Head of caudate nucleus (tissue), 42 donors: ENCODE measurements at regions not wholly inside any gene's neighbourhood (a gene's known extent, or its start where the extent isn't known, plus 50 kb on each side); places are given as distances from the start of the nearest gene placed in this dataset.

Source experiments
- DNase-seq, 42 donors: peaks; one replicate each; pipeline versions ENCODE4 v3.0.0 to v3.0.0-alpha.2; 2020 to 2021; ENCODE audit warnings: mixed read lengths in 7 of 42
- intact Hi-C: fragments of 100-400 bp; cut with DNase I; formaldehyde crosslinking; loops from one replicate; pipeline ENCODE4 v1.15.0; 2022

DNA sequence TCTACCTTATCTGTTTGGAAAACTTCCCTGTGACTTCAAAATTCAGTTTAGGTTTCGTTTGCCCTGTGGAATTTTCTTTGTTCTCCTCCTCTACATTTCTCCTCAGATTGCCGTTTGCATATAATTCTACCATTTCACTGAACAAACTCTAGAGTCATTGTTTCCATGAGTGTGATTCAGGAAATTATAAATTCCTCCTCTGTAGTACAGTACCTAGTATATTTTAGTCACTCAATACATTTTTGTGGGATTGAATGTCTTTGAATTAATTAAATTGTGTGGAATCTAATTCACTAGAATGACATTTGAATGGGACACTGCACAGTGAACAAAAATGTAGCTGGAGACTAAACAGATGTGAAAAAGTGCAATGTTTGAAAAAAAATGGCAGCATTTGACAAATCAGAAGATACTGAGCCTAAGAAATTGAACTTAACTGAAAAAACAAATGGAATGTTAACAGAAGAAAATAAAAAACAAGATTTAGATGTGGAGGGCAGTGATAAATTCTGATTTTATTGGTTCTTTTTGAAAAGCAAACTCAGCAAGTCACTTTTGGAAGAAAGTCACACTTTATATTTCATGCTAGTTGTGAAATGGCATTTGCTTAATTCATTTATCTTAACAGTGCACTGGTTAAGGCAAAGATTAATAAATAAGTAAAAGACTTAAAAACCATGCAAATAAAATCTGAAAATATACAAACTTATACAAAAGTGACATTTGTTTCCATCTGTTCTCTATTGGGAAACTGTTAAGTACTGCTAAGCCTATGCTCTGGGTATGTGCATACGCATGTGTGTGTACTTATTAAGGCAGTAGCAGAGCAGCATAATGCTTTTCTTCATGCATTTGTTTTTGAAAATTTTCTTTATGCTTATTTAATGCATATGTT, 512.3 kb downstream of the FAT4 start:
- intact Hi-C loops, result no loop called here
- DNase-seq, result no peak

DNA sequence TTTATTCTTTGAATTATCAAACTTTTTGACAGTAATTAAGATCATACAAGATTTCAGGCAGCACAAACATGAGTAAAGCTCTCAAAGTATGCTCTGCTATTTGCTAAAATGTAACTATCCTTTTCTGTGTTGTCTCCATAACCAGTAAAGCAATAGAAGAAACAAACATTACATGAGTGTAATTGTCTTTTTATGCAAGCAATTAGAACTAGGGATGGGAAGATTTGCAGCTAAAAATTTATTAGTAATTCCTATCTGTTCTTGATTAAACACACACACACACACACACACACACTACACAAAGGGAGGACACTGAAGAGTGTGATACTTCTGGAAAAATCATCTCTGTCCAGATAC, 512.9 kb downstream of the FAT4 start:
- intact Hi-C loops, result no loop called here
- DNase-seq, result no peak

DNA sequence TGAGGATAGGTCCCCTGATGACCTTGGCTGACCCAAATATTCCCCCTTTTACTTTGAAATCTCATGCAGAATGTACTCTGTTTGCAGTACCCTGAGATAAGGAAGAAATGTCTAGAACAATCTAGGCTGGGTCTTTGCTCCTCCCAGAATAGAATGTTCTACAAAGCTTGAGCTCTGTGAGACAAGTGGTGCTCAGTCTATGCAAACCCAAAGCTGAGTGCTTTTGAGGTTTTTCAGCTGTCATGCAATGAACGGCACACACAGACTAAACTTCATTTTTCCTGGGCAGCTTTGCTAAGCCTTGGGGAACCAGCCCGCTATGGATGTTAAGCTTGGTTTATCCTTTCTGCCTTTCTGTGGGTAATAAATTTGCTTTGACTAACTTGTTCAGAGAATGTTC, 513.6 kb downstream of the FAT4 start:
- no peak for DNase-seq
- intact Hi-C loops, result no loop called here

DNA sequence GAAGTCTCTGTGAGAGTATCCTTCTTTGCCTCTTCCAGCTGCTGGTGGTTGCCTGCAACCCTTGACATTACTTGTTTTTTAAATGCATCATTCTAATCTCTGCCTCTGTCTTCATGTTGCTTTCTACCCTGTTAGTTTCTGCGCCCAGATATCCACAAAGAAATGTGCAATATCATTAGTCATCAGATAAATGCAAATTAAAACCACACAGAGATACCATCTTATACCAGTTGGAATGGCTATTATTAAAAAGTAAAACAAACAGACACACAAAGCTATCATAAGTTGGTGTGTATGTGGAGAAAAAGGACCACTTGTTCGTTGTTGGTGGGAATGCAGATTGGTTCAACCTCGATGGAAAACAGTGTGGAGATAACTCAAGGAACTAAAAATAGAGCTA, 517.4 kb downstream of the FAT4 start:
- intact Hi-C loops, result no loop called here
- no peak for DNase-seq

DNA sequence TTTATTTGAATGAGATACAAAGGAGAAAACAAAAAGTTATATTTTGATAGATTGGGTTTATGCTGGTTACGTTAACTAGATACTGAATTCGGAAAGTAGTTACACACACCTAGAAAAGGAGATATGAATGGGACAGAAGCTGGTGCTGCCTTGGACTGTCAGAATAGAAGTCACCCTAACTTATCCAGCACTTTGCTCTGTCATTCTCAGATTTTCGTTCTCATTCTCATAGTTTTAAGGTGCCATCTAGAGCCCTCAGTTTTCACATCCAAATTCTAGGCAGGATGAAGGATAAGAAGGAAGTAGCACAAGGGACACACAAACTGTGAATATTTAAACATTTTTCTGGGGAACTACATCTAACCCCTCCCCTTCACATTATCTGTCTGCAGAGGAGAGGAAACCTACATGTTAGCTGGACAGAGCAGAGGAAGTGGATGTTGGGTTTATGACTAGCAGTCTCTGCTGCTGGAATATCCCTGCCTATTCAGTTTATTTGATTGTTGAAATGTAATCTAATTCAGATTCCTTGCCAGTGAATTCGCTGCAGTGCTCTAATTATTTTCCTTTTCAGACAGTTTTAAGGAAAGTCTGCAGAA, 521.9 kb downstream of the FAT4 start:
- intact Hi-C loops, result no loop called here
- no peak for DNase-seq

DNA sequence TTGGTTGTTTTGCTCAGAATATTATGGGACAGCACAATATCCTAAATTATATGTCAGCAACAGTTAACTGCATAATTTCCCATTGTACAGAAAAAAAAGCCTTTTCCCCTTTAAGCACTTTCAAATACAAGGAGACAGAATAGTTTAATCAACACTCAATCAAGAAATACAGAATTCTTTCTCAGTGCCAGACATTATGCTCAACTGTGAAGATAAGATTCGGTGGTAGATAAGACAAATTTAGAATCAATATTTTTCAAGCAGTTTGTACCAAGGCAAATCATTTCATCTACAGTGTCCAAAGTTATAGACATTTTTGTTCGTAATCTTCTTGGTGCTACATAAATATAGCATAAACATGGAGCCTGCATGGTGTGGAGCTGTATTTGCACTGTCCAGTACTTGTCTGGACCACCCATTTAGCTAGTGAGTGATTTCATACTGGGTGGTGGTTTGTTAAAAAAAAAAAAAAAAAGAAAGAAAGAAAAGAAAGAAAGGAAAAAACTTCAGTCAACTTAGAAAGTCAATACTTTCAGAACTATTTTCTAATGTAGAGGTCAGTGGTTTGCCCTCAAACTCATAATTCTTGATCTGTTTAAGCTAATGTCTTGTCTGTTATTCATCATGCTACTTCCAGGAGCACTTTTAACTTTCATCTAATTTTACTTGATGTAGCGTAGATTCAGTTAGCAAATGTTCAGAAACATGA, 522.9 kb downstream of the FAT4 start:
- DNase-seq, result no peak
- intact Hi-C loops, result no loop called here

DNA sequence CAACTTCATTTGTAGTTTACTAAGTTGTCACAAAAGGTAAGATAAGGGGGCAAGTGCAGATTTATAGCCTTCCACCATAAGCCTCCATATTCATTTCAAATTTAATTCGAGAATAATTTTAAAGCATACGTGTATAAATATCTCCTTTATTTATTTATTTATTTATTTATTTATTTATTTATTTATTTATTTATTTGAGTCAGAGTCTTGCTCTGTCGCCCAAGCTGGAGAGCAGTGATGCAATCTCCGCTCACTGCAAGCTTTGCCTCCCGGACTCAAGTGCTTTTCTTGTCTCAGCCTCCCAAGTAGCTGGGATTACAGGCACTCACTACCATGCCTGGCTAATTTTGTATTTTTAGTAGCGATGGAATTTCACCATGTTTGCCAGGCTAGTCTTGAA, 523.4 kb downstream of the FAT4 start:
- DNase-seq, result no peak
- intact Hi-C loops, result no loop called here

DNA sequence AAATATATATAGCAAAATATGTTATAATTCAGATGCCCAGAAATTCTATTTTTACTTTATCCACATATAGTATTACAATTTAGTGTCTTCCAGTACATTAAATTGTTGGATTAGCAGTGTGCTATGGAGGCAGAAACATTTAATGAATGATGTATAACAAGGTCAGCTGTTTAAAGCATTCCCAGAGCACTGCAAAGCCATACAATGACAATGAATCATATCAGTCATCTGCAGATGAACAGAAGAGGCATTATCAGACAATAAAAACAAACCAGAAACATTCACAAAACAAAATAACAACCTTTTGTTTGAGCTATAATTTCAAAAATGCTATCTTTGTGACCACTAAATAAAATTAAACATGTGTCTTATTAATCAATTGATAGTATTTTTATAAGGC, 524.2 kb downstream of the FAT4 start:
- no peak for DNase-seq
- intact Hi-C loops, result no loop called here

DNA sequence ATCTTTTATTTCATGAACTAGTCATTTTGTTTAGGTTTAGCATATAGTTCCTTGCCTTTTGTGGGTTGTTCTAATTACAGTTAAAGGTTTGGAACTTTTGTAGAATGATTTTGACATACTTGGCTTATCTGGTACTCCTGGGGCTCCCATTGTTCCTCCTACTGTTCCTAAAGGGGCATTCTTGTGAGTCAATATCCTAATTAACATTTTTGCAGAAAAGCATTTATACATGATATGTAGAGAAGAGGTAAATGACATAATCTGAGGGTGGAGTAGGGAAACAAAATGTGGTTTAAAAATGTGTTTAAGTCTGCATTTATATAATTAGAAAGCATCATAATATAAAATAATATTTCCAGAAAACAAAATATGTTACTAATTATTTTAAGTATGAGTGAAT, 529.2 kb downstream of the FAT4 start:
- intact Hi-C loops, result no loop called here

DNA sequence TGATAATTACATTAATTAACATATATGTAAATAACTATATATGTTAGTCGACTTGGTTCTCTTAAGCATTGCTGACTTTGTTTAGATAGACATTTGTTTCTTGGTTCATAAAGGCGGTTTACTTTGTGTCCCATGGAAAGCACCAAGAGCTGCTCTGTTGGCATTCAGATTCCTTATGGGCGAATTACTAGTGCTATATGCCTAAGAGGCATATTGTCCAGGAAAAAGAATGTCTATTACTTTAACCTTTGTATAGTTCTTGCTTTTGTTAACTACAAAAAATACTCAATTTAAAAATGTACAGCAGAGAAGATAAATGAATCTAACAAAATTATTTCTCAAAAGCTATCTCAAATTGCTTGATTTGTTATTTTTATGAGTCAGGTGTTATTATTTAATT, 532.8 kb downstream of the FAT4 start:
- no peak for DNase-seq
- intact Hi-C loops, result no loop called here

More for the DNA sequence above, 529.2 kb downstream of the FAT4 start:
- DNase-seq, result no peak

DNA sequence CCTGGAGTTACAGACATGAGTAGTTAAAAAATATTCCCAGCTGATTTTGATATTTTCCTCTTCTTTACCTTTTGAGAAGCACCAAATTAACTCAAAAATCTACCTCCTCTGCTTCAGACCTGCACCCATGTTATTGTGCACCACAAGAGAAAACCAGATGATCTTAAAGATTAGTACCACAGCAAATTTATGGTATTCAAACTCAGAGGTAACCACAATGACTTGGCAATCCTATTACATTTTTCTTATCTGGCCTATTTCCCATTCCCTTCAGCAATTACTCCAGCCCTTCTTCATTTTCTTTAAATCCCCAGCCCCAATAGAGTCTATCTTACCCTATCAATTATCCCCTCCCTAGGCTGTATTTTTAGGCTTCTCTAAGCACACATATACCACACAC, 535.1 kb downstream of the FAT4 start:
- intact Hi-C loops, result no loop called here
- no peak for DNase-seq

DNA sequence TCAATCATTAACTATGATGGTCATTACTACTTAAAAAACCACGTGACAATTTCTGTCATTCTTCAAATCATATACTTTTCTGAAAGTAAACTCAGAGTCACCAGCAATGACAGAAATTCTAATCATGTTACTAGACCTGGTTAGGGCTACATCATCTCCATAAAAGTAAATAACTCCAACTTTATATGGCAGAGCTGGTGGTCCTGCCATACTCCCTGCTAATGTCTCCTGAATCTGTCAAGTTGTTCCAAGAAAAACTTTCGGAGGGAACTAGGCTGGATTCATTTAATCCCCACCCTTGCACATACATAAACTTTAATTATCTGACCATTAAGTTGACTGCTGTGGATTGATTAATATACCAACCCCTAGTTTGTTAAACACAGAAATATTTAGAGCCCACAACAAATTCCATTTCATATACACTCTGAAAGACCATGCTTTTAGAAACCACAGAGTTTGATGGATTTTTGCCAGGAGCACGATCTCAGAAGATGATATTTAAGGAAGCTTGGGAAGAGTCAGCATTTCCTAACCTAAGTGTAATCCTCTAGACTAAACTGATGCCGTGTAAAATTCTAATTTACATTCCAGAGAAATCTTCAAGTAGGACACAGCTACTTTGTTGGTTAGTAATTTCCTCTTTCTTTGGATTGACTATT, 577.0 kb downstream of the FAT4 start:
- intact Hi-C loops, result no loop called here
- DNase-seq, result no peak

DNA sequence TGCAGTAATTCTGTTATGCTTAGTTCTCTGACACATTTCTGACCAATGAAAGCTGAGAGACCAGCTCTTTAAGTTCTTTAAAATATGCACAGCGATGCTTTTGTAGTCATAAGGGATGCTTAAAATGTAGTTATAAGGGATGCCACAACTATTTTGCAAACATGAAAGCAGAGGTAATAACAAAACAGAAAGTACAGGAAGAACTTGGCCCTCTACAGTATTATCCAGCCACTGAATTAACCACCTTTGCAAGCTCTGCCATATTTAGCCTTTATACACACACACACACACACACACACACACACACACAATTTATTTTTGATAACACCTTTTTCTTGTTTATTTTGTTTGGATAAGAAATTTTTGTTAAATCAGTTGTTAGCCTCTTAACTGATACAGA, 590.0 kb downstream of the FAT4 start:
- no peak for DNase-seq
- intact Hi-C loops, result no loop called here

DNA sequence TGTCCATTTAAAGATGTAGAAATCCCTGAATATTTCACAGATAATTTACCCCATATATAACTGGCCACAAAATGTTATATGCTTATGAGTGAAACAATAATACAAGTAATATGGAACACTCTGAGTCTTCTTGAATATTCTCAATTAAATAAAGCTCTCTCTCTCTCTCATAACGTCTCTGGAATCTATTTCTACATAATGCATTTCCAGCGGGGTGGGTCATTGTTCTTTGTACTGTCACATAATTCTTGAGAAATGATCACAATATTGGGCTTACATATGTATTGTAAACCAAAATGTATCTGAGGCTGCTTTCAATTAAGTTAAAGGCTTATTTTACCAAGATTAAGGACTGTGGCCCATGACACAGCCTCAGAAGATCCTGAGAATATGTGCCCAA, 596.3 kb downstream of the FAT4 start:
- intact Hi-C loops, result no loop called here
- no peak for DNase-seq

DNA sequence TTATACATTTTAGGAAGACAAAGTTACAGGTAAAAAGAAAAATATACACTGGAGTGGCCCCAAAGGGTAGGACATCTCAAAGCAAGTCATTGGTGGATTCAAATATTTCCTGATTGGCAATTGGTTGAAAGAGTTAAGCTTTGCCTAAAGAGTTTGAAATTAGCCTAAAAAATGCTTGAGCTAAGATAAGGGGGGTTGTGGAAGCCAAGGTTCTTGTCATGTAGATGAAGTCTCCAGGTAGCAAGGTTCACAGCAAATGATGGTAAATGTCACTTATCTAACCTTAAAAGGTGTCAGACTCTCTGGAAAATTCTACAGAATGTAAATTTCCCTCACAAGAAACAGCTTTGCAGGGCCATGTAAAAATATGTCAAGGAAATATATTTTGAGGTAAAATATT, 596.7 kb downstream of the FAT4 start:
- intact Hi-C loops, result no loop called here
- no peak for DNase-seq

DNA sequence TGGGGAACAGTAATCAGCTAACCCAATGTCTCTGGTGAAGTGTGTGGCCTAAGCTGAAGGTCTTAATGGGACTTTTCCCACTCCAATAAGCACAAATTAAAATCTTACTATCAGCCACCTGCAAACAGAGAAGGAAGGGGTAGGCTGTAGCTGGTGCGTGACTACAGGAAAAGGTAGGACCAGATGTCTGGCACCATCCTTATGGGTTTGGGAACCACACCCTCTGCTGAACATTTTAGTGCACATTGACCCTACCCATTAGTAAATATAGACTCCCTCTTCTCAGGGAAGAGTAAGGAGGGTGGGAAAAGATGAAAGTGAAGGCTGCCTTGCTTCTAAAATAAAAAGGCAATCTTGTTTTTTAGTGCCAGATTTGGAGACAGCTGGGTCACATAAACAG, 602.8 kb downstream of the FAT4 start:
- intact Hi-C loops, result no loop called here
- no peak for DNase-seq

DNA sequence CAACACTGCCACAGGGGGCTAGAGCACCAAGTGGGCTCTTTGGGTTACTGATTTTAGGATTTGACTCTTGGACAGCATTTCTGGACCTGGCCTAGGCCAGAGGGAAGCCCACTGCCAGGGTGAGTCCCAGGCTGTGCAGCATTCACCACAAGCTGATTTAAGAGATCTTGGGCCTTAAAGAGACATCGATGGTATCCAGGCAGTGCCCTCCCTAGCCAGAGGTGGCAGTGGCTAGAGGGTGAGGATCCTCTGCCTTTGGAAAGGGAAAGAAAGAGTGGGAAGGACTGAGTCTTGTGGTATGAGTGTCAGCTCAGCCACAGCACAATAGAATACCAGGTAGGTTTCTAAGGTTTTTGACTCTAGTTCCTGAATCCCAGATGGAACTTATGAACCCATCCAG, 613.9 kb downstream of the FAT4 start:
- no peak for DNase-seq
- intact Hi-C loops, result no loop called here

DNA sequence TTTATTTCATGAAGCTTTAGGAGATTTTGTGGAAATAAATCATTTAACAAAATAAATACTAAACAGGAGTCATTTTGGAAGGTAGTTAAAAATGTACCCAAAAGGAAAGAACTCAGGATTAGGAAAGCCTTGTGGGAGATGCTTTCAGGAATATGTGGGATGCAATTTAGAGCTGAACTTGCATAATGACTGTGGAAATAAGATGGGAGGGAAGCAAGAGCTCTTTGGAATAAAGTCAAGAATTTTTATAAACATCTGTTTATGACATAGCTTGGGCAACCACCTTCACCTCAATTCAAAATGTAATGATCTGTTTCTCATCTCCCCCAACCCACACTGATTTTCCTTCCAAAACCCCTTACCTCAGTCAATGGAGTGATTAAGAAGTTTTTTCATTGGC, 623.8 kb downstream of the FAT4 start:
- DNase-seq, result no peak
- intact Hi-C loops, result no loop called here

DNA sequence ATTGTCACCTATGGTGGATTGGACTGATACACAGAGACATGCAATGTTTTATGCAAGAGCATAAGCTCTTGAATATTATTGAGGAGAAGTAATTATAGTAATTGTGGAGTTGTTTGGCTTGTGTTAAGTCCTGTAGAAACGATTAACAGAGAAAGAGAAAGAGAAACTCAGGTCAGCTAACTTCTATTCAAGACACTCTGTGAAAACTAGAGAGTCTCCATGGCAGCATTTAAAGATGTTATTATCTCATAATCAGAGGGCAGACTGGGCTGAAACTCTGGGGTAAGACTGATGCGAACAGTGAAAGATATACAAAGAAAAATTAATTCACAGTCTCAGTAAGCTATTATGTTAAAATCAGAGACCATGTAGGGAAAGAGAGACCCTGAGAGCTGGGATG, 625.7 kb downstream of the FAT4 start:
- intact Hi-C loops, result no loop called here
- DNase-seq, result no peak

DNA sequence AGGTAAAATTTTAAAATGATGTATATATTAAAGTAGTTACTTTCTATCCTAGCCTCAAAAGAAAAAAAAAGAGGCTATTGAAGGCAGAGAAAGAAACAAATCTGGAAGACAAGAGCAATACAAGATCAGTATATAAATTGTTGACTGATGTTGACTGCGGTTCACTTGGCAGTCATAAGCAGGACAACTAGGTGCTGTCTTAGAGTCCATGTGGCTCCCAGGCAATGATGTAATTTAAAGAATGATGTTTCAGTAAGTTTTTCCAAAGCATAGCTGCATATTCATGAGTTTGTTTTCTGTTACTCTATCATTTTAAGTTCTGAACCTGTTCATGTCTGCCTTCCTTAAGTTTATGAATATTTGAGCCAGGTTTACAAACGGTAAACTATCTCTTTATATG, 630.2 kb downstream of the FAT4 start:
- intact Hi-C loops, result no loop called here
- no peak for DNase-seq
